ENCODE measurements at regions not wholly inside any gene's neighbourhood (a gene's known extent, or its start where the extent isn't known, plus 50 kb on each side); places are given as distances from the start of the nearest gene placed in this dataset.

Small RNAs in the stretch of these regions (small RNA-seq; reads per million reads assigned to genes)
- gene RF00322 (0 reads per million in 3 experiments), gene RNU6-499P (0 reads per million in 3 experiments)
